Nephron progenitor cell (in vitro differentiated cells): ENCODE measurements at regions not wholly inside any gene's neighbourhood (a gene's known extent, or its start where the extent isn't known, plus 50 kb on each side); places are given as distances from the start of the nearest gene placed in this dataset.

ENCODE experiments used
- DNase-seq: peaks from one replicate; pipeline ENCODE4 v3.0.0; 2021
- H3K27ac Mint-ChIP-seq: 2 replicates; pipeline ENCODE4 v1.8.0; 2021; ENCODE audit warnings: mild to moderate bottlenecking, moderate library complexity, mixed read lengths
- H3K27me3 Mint-ChIP-seq: 2 replicates; pipeline ENCODE4 v1.8.0; 2021; ENCODE audit warnings: mild to moderate bottlenecking, low read depth, mixed read lengths; ENCODE audit not compliant: poor library complexity
- H3K36me3 Mint-ChIP-seq: 2 replicates; pipeline ENCODE4 v1.8.0; 2021; ENCODE audit warnings: low read depth, mixed read lengths
- H3K4me1 Mint-ChIP-seq: 2 replicates; pipeline ENCODE4 v1.8.0; 2021; ENCODE audit warnings: mixed read lengths
- H3K4me3 Mint-ChIP-seq: 2 replicates; pipeline ENCODE4 v1.8.0; 2021; ENCODE audit warnings: mild to moderate bottlenecking, moderate library complexity, mixed read lengths
- H3K9me3 Mint-ChIP-seq: 2 replicates; pipeline ENCODE4 v1.8.0; 2021; ENCODE audit warnings: mild to moderate bottlenecking, moderate library complexity, mixed read lengths
- CTCF ChIP-seq: fragments of 200-600 bp; sonication (generic); IDR thresholded peaks from 2 replicates; pipeline ENCODE4 v1.5.0; 2021; ENCODE audit warnings: antibody characterized with exemption

- Mint-ChIP-seq H3K27me3 (peaks cover 11% of the 10 kb centered on the region), H3K36me3 (no peaks in the 10 kb centered on the region), H3K9me3 (no peaks in the 10 kb centered on the region), H3K27ac (peak overlapping the region; percentile 72), H3K4me3 (no peak overlapping the region), H3K4me1 (peaks cover 53% of the 10 kb centered on the region)
- DNase-seq: no peak
- no peak for TF ChIP-seq CTCF
These were observed 150.8 kb downstream of the OR2B2 start for GRCh38 chr6:27761391-27761790.

GRCh38 chr6:27760464-27760863 lies 151.7 kb downstream of the OR2B2 start:
- peaks cover 51% of the 10 kb centered on the region for H3K4me1 Mint-ChIP-seq
- TF ChIP-seq CTCF: no peak
- H3K4me3 Mint-ChIP-seq: no peak overlapping the region
- peaks cover 10% of the 10 kb centered on the region for H3K27me3 Mint-ChIP-seq
- H3K9me3 Mint-ChIP-seq: no peaks in the 10 kb centered on the region
- no peaks in the 10 kb centered on the region for H3K36me3 Mint-ChIP-seq
- H3K27ac Mint-ChIP-seq: no peak overlapping the region
- DNase-seq: no peak

GRCh38 chr6:27759930-27760329 lies 152.3 kb downstream of the OR2B2 start:
- H3K27me3 Mint-ChIP-seq: peaks cover 11% of the 10 kb centered on the region
- H3K4me1 Mint-ChIP-seq: peaks cover 48% of the 10 kb centered on the region
- no peak overlapping the region for H3K4me3 Mint-ChIP-seq
- no peak for DNase-seq
- H3K9me3 Mint-ChIP-seq: no peaks in the 10 kb centered on the region
- H3K36me3 Mint-ChIP-seq: no peaks in the 10 kb centered on the region
- peak overlapping the region; percentile 25 for H3K27ac Mint-ChIP-seq
- no peak for TF ChIP-seq CTCF

- DNase-seq: peak; percentile 21
- Mint-ChIP-seq H3K27ac (no peak overlapping the region), H3K9me3 (no peaks in the 10 kb centered on the region), H3K27me3 (peaks cover 21% of the 10 kb centered on the region), H3K4me1 (peaks cover 61% of the 10 kb centered on the region), H3K36me3 (no peaks in the 10 kb centered on the region), H3K4me3 (peak overlapping the region; percentile 74)
- TF ChIP-seq CTCF: no peak
These were observed 153.7 kb downstream of the OR2B2 start for GRCh38 chr6:27758491-27758890.

GRCh38 chr6:27757307-27757706 lies 154.9 kb downstream of the OR2B2 start:
- H3K4me3 Mint-ChIP-seq: peak overlapping the region; percentile 74
- H3K4me1 Mint-ChIP-seq: peaks cover 61% of the 10 kb centered on the region
- peak overlapping the region; percentile 14 for H3K27ac Mint-ChIP-seq
- H3K27me3 Mint-ChIP-seq: peaks cover 31% of the 10 kb centered on the region
- peak; percentile 49 for DNase-seq
- H3K36me3 Mint-ChIP-seq: no peaks in the 10 kb centered on the region
- TF ChIP-seq CTCF: no peak
- no peaks in the 10 kb centered on the region for H3K9me3 Mint-ChIP-seq

- no peak for TF ChIP-seq CTCF
- H3K4me3 Mint-ChIP-seq: no peak overlapping the region
- no peak overlapping the region for H3K27ac Mint-ChIP-seq
- no peaks in the 10 kb centered on the region for H3K9me3 Mint-ChIP-seq
- no peaks in the 10 kb centered on the region for H3K36me3 Mint-ChIP-seq
- peaks cover 51% of the 10 kb centered on the region for H3K4me1 Mint-ChIP-seq
- DNase-seq: no peak
- H3K27me3 Mint-ChIP-seq: peaks cover 27% of the 10 kb centered on the region
These were observed 156.4 kb downstream of the OR2B2 start for GRCh38 chr6:27755768-27756167.
